ENCODE measurements at regions not wholly inside any gene's neighbourhood (a gene's known extent, or its start where the extent isn't known, plus 50 kb on each side); places are given as distances from the start of the nearest gene placed in this dataset.
A peak's percentile ranks its signal among the peaks of the same experiment; 100 is the strongest.

DNA sequence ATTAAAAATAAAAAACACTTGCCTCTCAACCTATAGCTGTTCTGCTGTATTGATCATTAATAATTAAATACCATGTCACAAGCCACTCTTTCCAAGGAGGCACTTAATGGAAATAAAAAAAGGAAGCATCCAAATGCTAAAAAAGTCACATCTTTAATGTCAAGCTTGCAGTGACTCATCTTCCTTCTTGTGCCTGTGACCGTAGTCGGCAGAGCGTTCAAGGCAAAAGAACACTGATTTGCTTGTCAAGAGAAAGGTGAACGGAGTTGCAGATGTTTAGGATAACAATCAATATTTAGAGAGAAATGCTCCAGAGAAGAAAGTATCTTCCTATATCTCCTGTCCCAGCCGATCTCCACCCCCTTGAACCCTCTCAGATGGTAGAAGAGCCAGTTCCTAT lies 341.0 kb upstream of the OPRM1 start:
- intact Hi-C loops (cut with DNase I): no loop called here
- ATAC-seq (ENCODE audit: poor library complexity) (no peak), DNase-seq (no peak)

DNA sequence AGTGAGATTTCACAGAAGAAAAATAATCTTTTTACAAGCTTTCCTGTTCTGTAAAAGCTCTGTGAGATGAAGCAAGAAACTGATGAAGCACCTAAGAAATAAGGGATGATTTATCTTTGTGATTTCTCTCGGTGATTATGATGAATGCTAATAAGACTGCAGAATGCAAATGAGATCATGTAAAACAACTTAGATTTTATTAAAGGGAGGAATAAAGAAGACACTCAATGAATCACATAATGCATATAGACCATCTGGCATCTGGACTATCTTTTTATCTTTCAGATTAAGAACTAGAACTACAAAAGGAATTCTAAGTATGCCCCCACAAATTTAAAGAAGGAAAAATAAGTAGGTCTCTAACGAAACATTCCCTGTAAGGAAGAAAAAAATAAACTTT lies 361.5 kb upstream of the OPRM1 start:
- no peak for DNase-seq
- no peak for ATAC-seq (ENCODE audit: poor library complexity)
- intact Hi-C loops (cut with DNase I): no loop called here

DNA sequence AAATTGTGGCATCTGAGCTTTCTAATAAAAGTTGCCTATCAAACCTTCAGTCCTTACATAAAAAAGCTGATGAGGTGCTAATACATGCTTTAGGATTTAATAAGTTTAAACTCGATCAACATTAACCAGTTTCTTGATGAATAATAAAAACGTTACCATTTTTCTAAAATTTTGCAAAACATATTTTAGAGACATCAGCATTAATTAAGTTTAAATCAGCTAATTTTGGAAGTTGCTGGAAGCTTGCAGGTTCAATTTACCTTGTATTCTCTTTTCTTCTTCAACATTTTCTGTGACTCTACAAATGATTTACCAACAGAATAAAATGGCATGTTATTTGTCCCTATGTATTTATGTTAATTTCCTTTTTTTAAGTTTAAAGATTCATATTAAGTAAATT lies 365.3 kb upstream of the OPRM1 start:
- intact Hi-C loops (cut with DNase I): no loop called here
- ATAC-seq (ENCODE audit: poor library complexity): no peak
- no peak for DNase-seq

DNA sequence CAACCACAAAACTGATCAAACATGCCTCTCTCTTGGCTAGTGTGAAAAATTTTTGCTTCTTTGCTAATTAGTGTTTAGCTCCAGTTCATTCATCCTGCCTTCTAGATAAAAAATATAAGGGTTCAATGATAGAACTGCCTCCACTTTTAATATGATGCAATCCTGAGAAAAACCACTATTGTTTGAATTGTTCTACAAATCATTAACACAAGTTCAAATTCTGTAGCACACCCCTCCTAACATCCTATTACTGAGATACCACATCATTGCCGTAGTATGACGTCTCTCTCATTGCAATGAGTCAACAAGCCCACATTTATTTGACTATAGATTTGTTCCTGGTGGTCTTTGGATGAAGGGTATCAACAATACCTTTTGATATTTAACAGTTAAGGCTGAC lies 365.8 kb upstream of the OPRM1 start:
- intact Hi-C loops (cut with DNase I): no loop called here
- DNase-seq: no peak
- no peak for ATAC-seq (ENCODE audit: poor library complexity)

DNA sequence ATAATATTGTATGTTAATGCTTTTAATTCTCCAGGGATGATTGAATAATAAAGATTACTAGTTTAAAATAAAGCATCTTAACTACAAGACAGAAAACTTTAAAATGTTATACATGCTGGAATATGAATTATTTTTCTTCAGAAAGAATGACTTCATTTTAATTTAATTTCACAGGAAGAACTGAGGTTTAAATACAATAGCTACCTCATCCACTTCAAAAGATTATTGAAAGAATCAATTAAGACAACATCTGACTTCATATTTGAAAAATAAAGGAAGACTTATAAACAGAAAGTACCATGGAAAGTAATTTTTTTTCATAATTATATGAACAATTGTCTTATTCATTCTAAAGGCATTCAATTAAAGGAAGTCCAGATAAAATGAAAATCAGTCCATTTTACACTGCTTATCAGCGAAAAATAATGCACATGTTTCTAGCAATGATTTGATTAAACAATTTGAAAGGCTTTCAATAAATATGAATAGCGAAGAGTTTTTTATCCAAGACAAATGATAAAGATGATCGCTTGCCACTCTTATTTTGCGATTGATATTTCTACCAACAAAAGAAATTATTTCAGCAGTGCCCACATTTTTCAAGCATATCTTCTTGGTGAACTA lies 368.5 kb upstream of the OPRM1 start:
- intact Hi-C loops (cut with DNase I): no loop called here
- DNase-seq (no peak), ATAC-seq (ENCODE audit: poor library complexity) (no peak)

DNA sequence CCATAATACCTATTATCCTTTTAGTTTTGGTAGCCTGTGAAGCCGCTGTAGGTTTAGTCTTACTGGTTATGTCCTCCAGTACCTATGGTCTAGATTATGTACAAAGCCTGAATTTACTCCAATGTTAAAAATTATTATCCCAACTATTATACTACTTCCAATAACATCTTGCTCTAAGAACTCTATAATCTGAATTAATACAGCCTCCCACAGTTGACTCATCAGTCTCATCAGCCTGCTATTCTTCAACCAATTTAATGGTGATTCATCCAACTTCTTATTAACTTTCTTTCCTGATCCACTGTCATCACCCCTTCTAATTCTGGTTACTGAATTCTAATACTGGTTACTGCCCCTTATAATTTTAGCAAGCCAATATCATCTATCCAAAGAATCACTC lies 370.3 kb upstream of the OPRM1 start:
- intact Hi-C loops (cut with DNase I): no loop called here
- ATAC-seq (ENCODE audit: poor library complexity): no peak
- DNase-seq: no peak

DNA sequence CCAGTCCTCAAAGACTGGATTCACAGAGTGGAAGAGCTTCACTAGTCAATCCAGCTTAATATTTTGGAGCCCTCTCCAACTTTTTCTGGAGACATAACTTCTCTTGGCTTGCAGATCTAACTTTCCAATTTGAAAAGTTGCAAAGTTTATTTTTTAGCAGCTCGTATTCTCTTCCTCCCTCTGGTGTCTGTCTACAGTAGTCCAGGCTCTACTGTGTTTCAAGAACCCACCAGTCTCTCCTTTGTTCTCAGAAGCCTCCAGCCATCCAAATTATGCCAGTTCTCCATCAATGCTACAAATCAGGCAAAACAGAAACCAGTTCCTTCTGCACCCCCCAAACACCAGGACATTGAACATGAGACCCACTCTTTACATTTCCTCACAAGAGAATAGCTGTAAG lies 376.1 kb upstream of the OPRM1 start:
- intact Hi-C loops (cut with DNase I): no loop called here
- ATAC-seq (ENCODE audit: poor library complexity) (no peak), DNase-seq (no peak)

DNA sequence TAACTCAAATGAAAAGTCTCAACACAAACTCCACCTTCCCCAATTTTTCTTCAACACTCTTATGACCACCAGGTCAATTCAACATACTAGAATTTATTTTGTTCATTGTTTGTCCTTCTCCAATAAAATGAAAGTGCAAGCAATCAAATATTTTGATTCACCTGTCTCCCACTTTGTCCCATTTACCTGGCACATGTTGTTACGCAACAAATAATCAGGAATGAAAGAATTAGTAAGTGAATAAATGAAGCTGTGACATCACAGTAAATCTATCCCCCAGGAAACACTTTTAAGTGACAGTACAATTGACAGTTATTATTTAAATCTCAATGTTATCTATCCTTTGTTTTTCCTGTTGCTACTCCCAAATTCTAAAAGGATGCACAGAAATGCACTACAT lies 393.7 kb upstream of the OPRM1 start:
- intact Hi-C loops (cut with DNase I): no loop called here
- DNase-seq (no peak), ATAC-seq (ENCODE audit: poor library complexity) (no peak)

DNA sequence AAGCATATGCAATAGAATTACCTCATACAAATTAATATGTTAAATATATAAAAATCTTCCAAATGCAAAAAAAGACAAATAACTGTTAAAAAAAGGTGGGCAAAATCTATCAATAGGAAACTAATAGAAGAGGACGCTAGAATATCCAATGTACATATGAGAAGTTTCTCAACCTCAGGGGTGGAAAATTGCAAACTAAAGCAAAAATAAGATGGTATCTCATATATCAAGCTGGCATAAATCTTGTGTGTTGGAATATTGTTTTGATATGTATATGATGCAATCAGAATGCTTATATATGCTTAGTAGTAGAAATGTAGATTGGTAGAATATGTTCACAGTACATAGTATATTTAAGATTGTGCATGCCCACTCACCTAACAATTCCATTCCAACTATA lies 395.0 kb upstream of the OPRM1 start:
- intact Hi-C loops (cut with DNase I): no loop called here
- no peak for ATAC-seq (ENCODE audit: poor library complexity)

DNA sequence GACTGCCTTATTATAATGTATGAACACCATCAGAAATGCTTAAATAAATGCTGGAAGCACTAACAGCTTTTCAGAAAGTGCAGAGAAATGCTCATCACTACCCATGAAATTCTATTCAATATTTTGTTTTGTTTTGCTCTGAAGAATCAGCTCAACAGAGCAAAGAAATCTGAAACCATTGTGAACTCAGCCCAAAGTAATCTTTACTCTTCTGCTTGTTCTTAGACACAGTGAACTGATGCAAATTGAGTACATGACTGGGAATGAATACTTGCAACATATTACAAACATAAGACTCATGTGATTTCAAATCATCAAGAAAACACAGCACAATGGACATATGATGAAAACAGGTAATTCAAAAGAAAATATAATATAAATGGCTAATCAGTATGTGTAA lies 404.6 kb upstream of the OPRM1 start:
- no peak for ATAC-seq (ENCODE audit: poor library complexity)
- intact Hi-C loops (cut with DNase I): no loop called here
- no peak for DNase-seq

More for the DNA sequence above, 395.0 kb upstream of the OPRM1 start:
- no peak for DNase-seq

DNA sequence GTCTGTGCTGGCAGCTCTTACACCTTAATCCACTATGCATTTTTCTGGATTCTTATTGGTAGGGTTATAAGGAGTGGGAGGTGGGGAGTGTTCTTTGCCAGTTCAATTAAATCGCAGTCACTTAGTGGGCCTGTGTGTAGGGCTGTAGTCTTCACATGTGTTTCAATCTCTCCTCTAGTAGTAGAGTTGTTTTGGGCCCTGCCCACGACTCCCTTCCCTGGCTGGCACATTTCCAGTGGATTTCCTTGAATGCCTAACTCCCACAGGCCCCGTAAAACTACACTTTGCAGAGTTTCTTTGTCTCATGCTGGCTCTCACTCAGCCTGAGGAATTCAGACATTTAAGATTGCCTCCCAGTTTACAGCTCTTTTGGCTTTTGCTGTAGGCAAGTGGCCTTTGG lies 414.0 kb upstream of the OPRM1 start:
- intact Hi-C loops (cut with DNase I): no loop called here
- ATAC-seq (ENCODE audit: poor library complexity) (no peak), DNase-seq (no peak)

DNA sequence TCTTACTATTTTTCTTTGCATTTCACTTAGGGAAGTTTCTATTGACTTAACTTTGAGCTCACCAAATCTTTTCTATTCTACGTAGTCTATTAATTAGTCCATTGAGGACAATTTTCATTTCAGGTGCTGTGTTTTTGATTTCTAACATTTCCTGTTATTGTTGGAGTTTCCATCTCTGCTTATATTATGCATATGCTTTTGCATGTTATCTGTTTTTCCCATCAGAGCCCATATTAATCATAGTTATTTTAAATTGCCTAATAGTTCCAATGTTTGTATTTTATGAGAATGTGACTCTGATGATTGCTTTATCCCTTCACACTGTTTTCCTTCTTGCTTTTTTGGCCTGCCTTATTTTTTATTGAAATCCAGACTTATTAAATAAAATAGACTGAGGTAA lies 414.5 kb upstream of the OPRM1 start:
- DNase-seq (no peak), ATAC-seq (ENCODE audit: poor library complexity) (no peak)
- intact Hi-C loops (cut with DNase I): no loop called here

DNA sequence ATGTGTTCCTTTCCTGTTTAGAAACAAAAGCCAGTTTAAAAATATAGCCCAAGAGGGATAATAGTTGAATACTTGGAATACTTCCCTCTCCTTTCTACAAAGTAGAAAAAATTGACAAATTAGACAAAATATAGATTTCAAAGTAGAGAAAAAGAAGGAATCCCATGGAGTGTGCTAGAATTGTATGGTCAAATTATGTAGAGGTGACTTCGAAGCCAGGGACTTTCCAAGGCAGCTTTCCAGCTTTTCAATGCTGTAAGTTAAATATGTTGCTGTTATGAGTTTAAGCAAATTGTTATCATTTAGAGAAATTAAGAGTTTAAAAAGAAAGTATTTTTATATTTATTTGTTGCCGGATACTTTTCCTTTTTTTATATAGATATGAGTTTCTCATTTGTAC lies 415.5 kb upstream of the OPRM1 start:
- DNase-seq: no peak
- ATAC-seq (ENCODE audit: poor library complexity): no peak
- intact Hi-C loops (cut with DNase I): no loop called here

DNA sequence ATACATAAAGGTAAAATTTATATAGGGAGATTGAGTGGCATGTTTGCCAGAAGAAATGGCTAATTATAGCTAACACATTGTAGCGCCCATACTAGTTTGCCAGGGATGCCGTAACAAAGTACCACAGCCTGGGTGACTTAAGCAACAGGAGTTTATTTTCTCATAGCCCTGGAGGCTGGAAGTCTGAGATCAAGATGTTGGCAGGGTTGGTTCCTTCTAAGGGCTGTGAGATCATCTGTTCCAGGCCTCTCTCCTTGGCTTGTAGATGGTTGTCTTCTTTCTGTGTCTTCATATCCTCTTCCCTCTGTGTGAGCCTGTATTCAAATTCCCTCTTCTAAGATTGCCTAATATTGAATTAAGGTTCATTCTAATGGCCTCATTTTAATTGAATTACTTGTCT lies 417.5 kb upstream of the OPRM1 start:
- intact Hi-C loops (cut with DNase I): no loop called here
- ATAC-seq (ENCODE audit: poor library complexity): no peak
- no peak for DNase-seq

DNA sequence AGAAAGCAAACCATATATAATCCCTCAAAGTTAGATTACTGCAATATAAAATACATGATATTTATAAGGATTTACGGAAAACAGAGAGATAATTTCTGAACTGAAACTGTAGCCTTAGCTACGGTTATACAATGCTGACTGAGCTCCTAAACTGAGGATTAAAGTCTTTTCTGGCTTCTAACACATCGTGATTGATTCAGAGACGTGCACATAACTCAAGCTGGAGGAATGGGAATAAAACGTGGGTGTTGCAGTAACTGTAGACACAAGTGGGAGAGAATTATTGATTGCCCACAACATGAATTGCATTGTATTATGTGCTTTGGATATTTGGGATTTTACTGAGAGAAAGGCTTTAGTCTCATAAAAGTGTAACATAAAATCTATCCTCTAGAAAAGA lies 418.0 kb upstream of the OPRM1 start:
- intact Hi-C loops (cut with DNase I): no loop called here
- DNase-seq (no peak), ATAC-seq (ENCODE audit: poor library complexity) (no peak)

DNA sequence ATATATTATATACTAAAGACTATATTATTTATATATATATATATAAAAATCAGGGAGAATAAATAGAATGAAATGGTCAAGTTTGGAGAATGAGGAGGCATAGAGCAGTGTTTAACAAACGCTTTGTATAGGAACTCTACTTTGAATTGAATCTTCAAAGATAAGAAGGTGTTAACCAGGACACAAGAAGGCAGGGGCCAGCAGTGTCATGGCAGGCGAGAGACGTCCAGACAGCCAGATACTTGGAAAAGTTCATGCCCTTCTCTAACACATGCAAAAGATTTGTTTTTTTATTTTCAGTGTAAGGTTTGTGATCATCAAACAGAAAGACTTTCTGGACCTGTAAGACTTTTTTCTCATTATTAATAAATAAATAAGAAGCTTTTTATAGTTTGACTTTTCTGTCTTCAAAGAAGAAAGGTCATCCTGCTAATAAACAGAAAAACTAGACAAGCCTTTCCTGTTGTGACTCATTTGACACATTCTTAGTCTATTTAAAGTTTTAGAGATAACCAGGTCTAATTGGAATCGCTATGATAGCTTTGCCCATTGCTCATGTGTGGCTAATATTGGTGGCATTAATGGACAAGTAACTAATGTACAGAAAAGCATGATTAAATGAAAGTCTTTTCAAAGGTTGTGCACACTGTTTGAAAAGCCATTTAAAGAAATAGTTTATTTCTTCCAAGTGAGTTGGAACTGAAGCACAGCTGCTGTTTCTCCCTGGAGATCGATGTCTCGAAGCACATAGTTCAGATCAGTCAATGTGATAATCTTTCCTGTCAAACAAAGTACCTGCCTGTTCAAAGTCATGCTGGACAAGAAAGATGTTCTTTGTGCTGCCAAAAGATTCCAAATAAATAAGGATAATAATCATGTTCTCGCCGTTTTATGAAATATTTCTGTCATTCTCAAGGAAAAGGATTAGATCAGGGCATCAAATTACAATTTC lies 420.4 kb upstream of the OPRM1 start:
- intact Hi-C loops (cut with DNase I): no loop called here
- no peak for DNase-seq
- ATAC-seq (ENCODE audit: poor library complexity): peak; percentile 55

DNA sequence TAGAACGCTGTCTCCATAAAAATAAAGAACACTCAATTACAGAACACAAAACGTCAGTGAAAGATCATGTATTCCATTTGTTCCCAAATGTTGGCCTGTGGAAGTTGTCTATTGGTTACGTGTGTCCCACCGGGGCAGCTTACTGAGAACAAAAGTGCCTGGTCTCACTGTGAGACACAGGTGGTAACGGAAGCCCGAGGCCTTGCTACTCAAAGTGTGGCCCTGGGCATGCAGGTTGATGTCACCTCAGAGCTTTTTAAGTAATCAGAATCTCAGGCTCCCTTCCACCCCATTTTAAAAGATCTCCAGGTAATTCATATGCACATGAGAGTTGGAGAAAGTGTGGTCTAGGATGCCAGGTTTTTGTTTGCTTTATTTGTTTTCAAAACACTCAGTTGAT lies 422.5 kb upstream of the OPRM1 start:
- ATAC-seq (ENCODE audit: poor library complexity) (no peak), DNase-seq (no peak)
- intact Hi-C loops (cut with DNase I): no loop called here

DNA sequence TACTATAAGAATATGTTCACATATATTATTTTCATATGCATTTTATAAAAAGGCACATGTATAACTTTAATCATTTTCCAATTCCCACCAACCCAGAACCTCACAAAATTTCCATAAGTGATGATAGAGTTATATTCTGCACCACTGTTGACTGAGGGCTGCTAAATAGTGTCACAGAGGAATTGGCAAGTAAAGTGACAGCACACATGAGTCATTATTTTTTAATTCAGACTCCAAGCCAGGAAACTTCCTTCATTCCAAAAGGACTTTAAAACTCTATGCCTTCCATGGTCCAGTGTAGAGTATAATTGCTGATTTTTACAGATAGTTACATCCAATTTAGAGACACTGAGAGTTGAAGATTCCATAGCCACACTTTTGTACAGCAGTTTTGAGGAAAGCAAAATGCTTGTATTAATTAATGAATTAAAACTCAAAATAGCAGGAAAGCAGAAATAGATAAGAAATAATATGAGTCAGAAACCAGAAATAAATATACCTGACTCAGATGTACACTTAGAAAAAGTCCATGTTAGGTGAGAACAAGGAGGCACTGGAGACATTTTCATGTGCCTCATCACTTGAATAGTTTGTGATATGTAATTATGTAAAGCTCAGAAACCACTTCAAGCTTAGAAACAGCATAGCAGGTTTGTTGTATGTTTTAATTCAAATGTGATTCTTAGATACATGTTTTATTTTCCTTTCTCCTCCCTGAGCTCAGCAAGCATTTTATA lies 425.2 kb upstream of the OPRM1 start:
- ATAC-seq (ENCODE audit: poor library complexity) (peak; percentile 60), DNase-seq (no peak)
- intact Hi-C loops (cut with DNase I): no loop called here

DNA sequence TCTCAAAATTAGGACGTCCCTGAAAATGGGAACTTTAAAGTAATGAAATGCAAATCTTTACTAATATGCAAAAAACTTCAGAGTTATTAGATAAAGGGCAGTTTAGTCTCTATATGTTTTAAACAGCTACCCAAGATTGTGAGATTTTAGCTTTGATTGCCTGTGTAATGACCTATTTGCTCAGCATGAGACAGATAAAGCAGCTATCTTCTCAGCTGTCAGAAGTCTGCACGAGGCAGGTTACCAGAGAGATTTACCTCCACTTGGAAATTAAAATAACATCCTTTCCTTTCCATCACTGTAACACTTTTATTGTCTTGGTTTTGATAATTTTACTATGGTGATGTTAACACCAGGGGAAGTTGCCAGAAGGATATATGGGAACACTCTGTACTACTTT lies 436.6 kb upstream of the OPRM1 start:
- intact Hi-C loops (cut with DNase I): no loop called here
- DNase-seq: no peak

DNA sequence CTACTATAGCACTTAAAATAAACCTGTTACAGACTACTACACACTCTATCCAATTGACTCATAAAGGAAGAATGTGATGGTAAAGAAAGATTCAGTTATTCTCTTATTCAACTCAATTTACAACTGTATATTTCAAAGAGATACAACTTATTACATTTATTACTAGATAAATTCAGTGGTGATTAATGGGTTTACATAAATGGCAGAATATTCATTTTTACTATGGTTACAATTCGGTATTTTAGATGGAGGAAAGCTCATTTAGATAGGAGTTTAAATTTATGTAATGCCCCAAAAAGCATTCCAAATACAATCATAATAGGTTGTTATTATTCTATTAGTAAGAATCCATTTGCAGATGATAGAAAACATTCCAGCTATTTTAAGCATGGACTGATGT lies 439.1 kb upstream of the OPRM1 start:
- DNase-seq (no peak), ATAC-seq (ENCODE audit: poor library complexity) (no peak)
- intact Hi-C loops (cut with DNase I): no loop called here

More for the DNA sequence above, 436.6 kb upstream of the OPRM1 start:
- no peak for ATAC-seq (ENCODE audit: poor library complexity)
